Nucleus accumbens (tissue), 56 donors: ENCODE measurements at regions not wholly inside any gene's neighbourhood (a gene's known extent, or its start where the extent isn't known, plus 50 kb on each side); places are given as distances from the start of the nearest gene placed in this dataset.
"Not testable (repeated sequence)": the region's sequence is repeated elsewhere in the genome, so short reads cannot be mapped to it uniquely, and the experiment has no call there.

ENCODE experiments used
- DNase-seq, 56 donors: peaks; one replicate each; lab custom pipeline; 2025; lab: John Stamatoyannopoulos, UW

- no peak for DNase-seq
Measured at GRCh38 chr14:30214014-30214413, 286.4 kb upstream of the PRKD1 start.

DNA sequence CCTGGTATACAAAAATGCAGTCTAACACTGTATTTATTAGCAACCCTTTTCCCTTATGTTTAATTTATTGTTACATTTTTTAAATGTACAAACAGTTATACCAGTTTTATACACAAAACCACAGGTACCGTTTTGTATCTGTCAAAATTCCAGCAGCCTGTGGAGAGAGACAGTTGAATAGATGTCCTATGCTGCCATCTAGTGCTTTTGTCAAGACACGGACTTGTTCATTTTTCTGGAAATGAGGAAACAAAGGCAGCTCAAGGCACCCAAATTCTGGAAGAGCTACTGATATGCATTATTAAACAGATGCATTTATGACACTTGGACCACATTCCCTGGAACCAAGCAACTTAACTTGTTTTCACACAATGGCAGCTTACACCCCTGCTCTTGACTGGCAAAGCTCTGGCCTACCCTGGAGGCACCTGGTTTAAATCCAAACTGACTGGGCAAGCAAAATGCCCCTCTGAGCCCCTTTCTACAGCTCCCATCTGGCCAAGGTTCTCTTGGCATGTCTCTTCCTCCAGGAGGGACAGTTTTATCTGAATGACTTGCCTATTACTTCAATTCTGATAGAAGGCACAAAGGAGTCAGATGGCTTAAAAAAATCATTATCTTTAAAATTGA, 286.9 kb upstream of the PRKD1 start:
- DNase-seq, result peak in 18 of 56 donors; percentile 3 to 50 (median 17)

GRCh38 chr14:30218907-30219306, 291.3 kb upstream of the PRKD1 start:
- DNase-seq, result no peak

- DNase-seq, result no peak
Measured at GRCh38 chr14:30221546-30221945, 293.9 kb upstream of the PRKD1 start.

DNA sequence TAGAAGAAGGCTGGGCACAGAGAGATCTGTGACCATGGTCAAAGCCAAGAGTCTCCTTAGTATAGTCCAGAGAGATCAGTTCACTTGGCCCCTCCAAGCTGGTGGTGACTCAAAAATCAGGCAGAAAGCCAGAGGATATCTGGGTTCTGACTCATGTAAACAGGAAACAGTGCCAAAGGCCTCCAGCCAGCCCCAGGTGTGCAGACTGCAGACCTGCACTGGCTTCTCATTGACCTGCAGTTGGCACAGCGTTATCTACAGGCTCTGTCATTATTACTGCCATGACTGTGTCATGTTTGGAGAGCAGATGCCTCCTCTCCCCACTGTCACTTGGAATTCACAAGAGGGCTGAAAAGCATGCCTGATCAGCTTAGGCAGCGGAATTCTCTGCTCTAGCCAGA, 295.7 kb upstream of the PRKD1 start:
- DNase-seq, result peak in 2 of 56 donors; percentile 13 to 33

GRCh38 chr14:30223966-30224365, 296.3 kb upstream of the PRKD1 start:
- peak in 1 of 56 donors; percentile 2 for DNase-seq

DNA sequence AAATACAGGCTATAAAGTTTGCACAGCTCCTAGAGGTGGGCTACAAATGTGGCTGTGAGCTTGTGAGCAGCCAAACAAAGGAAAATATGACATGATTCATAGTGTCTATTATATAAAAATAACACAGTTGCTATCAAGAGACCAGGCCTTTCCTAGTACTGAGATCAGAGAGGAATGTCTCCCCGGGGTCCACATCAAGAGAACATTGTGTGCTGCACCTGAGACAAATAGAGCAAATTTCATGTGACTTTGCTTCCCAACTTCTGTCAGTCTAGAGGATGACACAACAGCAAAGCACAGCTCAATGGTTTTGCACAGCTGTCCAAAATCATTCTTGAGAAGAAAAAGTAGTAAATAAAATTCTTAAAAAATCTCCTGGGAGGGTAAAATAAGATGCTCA, 297.5 kb upstream of the PRKD1 start:
- DNase-seq, result no peak

GRCh38 chr14:30227436-30227835, 299.8 kb upstream of the PRKD1 start:
- DNase-seq, result peak in 8 of 56 donors; percentile 6 to 42 (median 24)

DNA sequence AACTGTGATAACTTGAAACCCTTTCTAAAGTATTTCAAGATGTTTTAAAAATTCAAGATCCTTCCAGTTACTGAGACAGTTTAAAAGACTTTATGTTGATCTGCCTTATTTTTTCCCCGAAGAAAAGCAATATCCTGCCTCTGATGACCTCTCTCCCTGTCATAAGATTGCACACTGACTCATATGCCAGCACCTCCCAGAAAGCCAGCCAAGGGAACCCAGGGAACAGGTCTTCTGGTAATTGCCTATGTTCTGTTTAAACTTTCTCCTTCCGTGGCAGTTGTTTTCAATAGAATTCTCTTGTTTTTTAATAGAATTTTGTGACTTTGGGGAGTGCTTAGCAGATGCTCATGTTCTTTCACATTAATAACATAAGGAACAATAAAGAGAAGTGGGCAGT, 300.2 kb upstream of the PRKD1 start:
- DNase-seq, result no peak

DNA sequence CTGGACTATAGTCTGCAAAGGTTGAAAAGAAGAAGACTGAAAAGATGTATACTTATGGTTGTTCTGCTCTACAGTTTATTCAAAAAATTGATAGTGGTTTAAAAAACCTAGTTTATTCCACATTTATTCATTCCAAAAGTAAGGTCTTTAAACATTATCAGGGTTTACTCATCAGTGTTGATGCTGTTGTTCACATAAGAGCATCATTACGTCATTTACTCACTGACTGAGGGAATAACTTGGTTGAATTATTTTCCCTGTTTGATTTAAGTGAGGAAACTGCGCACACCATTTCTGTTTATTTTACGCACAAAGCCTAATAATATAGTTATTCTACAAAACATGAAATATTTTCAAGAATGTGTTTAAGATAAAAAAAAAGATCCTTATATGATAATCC, 303.1 kb upstream of the PRKD1 start:
- no peak for DNase-seq

DNA sequence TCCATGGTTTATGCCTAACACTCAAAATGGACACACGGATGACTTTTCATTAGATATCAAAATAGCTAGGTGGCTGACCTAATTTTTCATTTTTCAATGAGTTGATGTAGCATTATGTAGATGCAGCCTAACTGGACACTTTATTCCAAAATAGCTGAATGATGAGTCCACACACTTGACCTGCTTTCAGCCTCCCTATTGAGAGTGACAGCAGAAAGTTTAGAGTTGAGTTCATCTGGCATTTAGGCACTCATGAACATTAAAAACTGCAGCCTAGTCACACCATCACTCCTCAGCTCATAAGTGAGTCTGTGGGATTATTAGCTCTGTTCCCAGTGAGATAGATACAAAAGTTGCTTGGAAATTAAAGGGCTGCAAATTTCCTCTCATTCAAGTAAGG, 307.3 kb upstream of the PRKD1 start:
- DNase-seq, result no peak

GRCh38 chr14:30235485-30235884, 307.8 kb upstream of the PRKD1 start:
- no peak for DNase-seq

GRCh38 chr14:30238936-30239335, 311.3 kb upstream of the PRKD1 start:
- no peak for DNase-seq

GRCh38 chr14:30240018-30240417, 312.4 kb upstream of the PRKD1 start:
- DNase-seq, result no peak

DNA sequence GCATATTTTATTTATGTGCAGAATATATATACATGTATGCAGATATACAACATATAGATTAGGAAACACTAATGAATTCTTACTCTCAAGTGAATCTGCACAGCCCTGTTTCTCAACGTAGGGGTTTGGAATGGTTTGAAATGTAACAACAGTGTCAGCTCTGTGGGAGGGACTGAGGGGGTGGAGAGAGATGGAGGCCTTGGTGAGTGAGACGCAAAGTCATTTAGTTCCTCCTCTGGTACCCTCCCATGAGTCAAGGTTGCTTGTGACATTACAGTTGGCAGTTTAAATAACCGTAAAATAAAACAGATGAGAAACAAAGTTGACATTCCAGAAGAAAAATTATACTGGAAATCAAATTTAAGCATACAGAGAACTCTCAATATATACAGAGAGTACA, 313.0 kb upstream of the PRKD1 start:
- DNase-seq, result peak in 17 of 56 donors; percentile 8 to 59 (median 38)

DNA sequence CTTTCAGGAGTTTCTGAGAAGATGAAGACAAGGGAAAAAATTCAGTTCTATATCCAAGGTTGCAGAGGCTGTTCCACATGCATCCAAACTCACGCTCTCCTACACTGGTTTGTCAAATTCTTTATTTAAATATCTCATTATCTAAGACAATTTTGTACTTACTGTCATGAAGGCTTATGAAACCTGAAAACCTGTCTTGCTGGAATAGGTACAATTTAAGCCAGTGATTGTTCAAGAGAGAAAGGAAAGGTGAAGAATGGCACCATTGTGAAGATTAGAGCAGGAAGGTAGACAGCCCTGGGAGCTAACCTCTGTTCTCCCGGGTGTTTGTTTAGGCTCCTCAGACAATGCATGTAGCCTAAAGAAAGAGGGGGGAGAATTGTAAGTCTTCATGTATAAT, 315.1 kb upstream of the PRKD1 start:
- DNase-seq, result peak in 4 of 56 donors; percentile 7 to 31 (median 18)

GRCh38 chr14:30243207-30243606, 315.6 kb upstream of the PRKD1 start:
- no peak for DNase-seq

DNA sequence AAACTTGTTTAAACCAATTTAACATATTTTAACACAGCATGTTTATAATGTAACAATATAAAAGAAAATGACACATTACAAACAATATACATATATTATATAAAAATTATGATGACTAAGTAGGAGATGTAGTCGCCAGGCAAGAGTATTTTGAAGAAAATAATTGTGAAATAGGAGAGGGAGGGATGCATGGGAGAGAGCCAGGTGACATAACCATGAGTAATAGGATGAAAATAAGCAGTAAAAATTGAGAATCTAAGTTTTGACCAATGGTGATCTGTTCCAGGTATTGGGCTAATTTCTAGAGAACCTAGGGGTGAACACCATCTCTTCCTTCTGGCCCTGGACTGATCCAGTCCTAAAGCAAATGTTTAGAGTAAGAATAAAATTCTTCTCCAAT, 315.2 kb upstream of the G2E3 start:
- no peak for DNase-seq

GRCh38 chr14:30244348-30244747, 314.6 kb upstream of the G2E3 start:
- not testable (repeated sequence) for DNase-seq

DNA sequence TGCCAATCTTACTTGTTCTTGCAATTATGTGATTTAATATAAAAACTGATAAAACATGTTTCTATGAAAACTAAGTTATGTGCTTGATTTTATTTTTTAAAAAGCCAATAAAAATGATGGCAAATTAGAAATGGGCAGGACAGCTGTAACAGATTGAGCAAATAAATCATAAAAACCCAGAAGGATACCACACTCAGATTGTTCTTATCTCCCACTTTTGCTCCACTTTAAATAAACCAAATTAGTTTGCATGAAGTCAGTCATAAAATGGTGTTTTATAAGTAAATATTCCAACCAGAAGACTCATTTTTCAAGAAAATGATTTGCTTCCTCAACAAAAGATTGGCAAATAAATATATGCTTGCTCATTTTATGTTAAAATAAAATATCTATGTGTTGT, 307.9 kb upstream of the G2E3 start:
- DNase-seq, result no peak

DNA sequence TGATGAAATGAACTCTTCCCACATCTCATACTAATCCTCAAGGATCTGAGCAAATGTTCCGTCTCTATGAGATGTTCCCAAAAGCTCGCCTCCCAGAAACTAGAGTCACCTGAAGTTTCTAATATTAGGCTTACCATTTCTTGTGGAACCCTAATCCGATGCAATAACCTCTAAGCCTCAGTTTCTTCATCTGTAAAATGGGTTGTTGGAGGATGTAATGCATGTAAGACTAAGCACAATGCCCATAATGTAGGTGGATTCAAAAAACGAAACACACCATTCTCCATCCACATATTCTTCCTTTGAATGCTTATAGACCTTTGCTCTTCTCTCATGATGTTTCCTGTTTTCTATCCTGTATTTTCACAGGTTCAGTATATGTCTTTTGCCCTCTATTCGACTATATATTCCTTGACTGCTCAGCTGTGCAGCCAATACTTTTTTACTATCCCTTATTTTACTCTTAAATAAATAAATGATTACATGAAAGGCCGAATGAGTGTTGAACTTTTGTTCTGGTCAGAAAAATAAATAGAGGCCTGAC, 307.3 kb upstream of the G2E3 start:
- DNase-seq, result no peak

DNA sequence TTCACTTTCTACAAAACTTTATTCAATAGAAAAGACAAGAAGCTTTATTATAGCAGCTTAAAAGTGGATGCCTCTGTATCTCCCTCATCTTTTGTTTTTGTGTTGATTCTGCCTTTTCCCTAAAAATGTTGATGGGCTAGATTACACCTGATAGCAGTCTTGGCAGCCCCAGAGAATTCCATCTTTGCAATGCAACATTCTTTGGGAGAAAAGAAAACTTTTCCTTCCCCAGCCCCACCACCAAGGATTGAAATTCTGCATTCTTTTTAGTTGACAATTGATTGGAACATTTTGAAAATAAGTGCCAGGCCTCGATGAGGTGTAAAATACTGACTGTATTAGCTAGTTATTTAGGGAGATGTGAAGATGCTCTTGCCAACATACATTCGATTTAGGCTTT, 306.8 kb upstream of the G2E3 start:
- no peak for DNase-seq
